ENCODE measurements at regions not wholly inside any gene's neighbourhood (a gene's known extent, or its start where the extent isn't known, plus 50 kb on each side); places are given as distances from the start of the nearest gene placed in this dataset.
"Not testable (repeated sequence)": the region's sequence is repeated elsewhere in the genome, so short reads cannot be mapped to it uniquely, and the experiment has no call there.

GRCh38 chr20:6407163-6407562, 284.3 kb upstream of the FERMT1 start:
- no peak for DNase-seq

- DNase-seq, result no peak
Measured at GRCh38 chr20:6401893-6402557, 279.2 kb upstream of the FERMT1 start.

DNA sequence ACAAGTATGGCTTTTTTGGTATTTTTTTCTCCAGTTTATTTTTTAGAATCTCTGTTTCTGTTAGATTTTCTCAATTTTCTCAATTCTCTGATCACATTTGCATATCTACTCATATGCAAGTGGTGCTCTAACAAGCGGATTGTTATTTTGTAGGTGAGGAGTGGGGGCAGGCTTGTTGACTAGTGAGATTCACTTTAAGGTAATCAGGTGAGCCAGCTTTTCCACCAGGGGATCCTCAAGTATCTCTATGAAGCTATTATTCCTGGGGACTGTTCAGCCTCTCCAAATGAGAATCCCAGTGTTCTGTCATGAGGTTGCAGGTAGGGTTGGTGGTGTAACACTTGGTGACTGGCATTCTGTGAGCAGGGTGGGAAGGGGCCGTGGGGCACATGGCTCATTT, 274.3 kb upstream of the FERMT1 start:
- DNase-seq, result no peak

GRCh38 chr20:6395695-6396094, 272.9 kb upstream of the FERMT1 start:
- DNase-seq, result no peak

- DNase-seq, result no peak
Measured at GRCh38 chr20:6388671-6389197, 265.9 kb upstream of the FERMT1 start.

- no peak for DNase-seq
Measured at GRCh38 chr20:6384956-6385486, 262.2 kb upstream of the FERMT1 start.

- DNase-seq, result no peak
Measured at GRCh38 chr20:6384380-6384779, 261.6 kb upstream of the FERMT1 start.

- DNase-seq, result no peak
Measured at GRCh38 chr20:6381887-6382286, 259.1 kb upstream of the FERMT1 start.

GRCh38 chr20:6362245-6362644, 239.4 kb upstream of the FERMT1 start:
- no peak for DNase-seq

- DNase-seq, result no peak
Measured at GRCh38 chr20:6360766-6361165, 237.9 kb upstream of the FERMT1 start.

- no peak for DNase-seq
Measured at GRCh38 chr20:6355754-6356451, 233.1 kb upstream of the FERMT1 start.

DNA sequence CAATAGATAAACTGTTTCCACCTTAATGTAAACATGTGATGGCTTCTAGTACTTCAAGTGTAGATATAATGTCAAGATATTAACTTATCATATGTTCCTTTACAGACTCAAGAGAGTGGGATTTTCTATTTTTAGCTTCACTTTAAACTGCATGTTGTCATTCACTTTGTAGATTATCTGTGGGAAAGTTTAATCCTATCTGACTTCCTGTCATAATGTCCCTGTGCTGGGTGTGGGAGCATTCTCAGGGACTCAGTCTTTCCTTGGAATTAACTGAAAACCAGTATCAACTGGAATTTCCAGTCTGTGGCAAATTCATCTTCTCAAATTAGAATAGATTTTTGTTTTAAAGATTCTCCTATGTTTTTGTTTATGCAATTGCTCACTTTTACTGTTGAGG, 226.1 kb upstream of the FERMT1 start:
- no peak for DNase-seq

DNA sequence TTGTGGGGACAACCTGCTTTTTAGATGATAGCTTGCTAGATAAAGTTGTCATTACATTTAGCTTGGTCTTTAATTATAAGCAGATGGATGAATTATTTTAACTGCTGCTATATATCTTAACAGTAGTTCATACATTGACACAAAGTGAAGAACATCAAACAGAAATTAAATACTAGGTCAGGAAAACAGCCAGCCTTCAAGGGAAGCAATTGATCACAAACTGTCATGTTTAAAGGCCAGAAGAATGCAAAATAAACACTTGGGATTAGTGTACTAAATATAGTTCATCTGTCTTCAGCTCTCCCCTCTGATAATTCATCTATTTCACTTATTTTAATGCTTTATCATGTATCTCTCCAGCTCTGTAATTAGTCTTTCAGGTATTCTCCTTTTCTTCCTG, 225.1 kb upstream of the FERMT1 start:
- no peak for DNase-seq

DNA sequence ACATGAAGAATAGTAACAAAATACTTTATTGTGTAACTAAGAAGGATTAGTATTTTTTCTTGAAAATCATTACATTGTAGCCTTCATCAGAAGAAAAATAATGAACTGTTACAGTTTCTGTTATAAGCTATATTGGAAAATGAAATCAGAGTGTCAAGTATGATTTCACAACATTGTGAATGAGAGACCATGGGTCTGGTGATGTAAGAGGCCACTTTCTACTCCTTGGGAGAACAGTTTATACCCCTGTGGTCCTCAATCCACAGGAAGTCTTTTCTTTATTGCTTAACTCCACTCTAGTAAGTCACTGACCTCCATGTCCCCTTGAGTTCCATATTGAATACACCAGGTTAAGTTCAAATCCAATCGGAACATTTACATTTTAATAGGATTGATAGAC, 218.7 kb upstream of the FERMT1 start:
- no peak for DNase-seq

DNA sequence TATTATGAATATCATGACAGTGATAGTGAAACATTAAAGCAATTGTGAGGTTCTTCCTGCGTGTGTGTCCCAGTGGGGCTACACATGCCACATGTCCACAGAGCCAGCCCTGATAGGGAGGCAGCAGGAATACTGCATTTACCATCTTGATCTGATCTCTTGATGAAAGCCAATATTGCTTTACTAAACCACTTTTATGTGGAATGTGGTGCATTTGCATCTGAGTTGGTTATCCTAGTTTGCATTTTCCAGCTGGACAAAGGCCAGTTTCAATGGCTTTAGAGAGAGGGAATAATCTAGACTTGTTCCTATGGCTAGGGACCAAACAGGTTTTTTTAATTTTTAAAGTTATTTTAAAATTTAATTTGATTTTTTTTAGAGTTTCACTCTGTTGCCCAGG, 216.3 kb upstream of the FERMT1 start:
- DNase-seq, result no peak

GRCh38 chr20:6333110-6333509, 210.3 kb upstream of the FERMT1 start:
- no peak for DNase-seq

GRCh38 chr20:6321235-6321634, 198.4 kb upstream of the FERMT1 start:
- not testable (repeated sequence) for DNase-seq

DNA sequence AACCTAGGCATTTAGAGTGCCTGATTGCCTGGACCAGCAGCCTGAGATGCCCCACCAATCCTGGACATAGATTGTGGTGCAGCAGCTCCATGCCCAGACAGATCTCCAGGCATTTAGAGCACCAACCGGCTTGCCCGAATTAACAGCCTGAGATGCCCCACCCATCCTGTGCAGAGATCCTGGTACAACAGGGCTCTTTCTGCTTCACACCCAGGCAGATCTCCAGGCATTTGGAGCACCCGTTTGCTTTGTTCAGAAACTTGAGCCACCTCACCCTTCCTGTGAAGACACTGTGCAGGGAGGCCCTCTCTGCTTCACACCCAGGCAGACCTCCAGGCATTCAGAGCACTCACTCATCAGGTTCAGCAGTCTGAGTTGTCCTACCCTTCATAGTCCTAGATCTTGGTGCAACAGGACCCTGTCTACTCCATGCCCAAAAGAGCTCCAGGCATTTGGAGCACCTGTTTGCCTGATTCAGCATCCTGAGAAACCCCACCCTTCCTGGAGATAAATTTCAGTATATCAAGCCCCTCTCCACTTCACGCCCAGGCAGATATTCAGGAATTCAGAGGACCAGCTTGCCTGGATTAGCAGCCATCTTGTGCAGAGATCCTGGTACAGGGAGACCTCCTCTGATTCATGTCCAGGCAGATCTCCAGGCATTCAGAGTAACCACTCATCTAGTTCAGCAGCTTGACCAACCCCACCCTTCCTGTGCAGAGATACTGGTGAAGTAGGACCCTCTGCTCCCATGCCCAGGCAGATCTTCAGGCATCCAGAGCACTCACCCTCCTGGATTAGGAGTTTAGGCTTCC, 189.2 kb upstream of the FERMT1 start:
- DNase-seq, result no peak

- DNase-seq, result no peak
Measured at GRCh38 chr20:6311097-6311496, 188.3 kb upstream of the FERMT1 start.

- DNase-seq, result no peak
Measured at GRCh38 chr20:6305536-6305935, 182.7 kb upstream of the FERMT1 start.

DNA sequence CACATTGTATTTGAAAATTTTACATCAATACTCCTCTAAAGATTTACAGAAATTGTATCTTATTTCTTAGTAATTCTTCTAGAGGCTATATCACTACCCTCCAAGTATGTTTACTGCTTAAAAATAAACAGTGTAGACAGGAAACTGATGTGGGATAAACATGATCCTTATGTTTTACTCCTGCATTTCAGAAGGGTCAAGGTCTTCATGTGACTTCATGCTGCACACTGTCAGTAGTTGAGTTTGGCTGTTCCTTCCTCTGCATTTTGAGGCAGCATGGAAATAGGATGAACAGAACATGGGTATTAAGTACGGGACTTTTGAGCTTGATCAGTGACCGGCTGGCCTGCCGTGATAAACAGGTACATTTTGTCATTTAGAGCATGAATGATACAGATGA, 179.2 kb upstream of the FERMT1 start:
- no peak for DNase-seq

DNA sequence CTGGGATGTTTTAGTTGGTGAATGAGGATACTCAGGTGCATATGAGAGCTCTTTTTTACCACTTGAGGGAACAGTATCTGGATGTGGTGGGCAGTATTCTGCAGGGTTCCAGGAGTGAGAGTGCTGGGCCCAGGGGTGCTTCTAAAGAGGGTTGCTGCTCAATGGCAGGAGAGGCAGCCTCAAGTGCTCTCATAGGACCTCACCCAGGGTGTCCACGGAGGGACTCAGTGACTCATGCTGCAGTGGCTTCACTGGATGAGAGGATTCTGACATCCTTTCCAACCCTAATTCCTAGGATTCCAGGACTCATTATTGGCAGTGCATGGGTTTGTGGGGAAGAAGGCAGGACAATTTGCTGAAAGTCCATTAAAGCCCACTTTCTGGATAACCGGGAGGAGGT, 176.6 kb upstream of the FERMT1 start:
- no peak for DNase-seq

DNA sequence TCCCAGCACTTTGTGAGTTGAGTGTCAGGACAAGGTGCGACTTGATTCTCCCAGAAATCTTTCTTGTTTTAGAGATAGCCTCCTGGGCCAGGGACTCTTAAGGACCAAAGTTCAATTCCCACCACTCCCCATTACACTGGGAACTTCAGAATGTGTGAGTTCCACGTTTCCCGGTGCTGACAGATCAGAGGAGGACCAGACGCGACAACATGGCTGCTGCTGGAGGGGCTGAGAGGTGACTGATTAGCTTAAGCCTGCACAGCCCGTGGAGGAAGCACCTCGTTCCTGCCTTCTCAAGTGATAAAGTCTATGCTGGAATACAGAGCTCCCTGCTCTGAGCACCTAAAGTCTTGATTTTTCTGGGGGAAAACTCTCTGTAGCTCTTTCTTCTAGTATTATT, 175.2 kb upstream of the FERMT1 start:
- DNase-seq, result no peak

DNA sequence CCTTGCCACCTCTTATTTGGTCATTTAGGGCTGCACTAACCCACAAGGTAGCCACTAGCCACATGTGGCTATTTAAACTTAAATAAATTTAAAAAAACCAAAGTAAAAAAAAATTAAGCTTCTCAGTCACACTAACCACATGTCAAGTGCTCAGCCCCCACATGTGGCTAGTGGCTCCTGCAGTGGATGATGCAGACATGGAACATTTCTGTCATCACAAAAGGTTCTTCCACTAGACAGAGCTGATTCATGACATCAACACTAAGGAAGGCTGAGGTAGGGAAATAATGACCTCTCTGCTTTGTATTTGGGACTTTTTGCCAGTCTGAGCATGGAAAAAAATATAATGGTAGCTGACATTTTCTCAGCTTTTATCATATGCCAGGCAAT, 173.0 kb upstream of the FERMT1 start:
- DNase-seq, result no peak

Measured in NCI-H1694 (cell line).